ENCODE measurements at regions not wholly inside any gene's neighbourhood (a gene's known extent, or its start where the extent isn't known, plus 50 kb on each side); places are given as distances from the start of the nearest gene placed in this dataset.

- H3K79me2 ChIP-seq (ENCODE audit: insufficient read depth, low read length), result no peaks in the 10 kb centered on the region
- no peaks in the 10 kb centered on the region for H3K9me3 ChIP-seq (ENCODE audit: insufficient read depth, low read depth, low read length)
- H4K20me1 ChIP-seq (ENCODE audit: insufficient read depth, low read length, poor library complexity, severe bottlenecking), result no peaks in the 10 kb centered on the region
- H3K36me3 ChIP-seq (ENCODE audit: insufficient read depth, low read length), result no peaks in the 10 kb centered on the region
- no peak overlapping the region for H3K4me2 ChIP-seq (ENCODE audit: low read depth, low read length, poor library complexity, severe bottlenecking)
- no peak overlapping the region for H3K9ac ChIP-seq (ENCODE audit: low read depth, low read length, poor library complexity, severe bottlenecking)
- H3K4me1 ChIP-seq (ENCODE audit: insufficient read depth, low read length, poor library complexity, severe bottlenecking), result peaks cover 15% of the 10 kb centered on the region
- no peaks in the 10 kb centered on the region for H3F3A ChIP-seq (ENCODE audit: low read depth)
- no peaks in the 10 kb centered on the region for H3K9me2 ChIP-seq (replicated peaks; ENCODE audit: low read depth, low read length)
- H2AFZ ChIP-seq (ENCODE audit: low read length), result no peak overlapping the region
- TF ChIP-seq, protein P1, sequence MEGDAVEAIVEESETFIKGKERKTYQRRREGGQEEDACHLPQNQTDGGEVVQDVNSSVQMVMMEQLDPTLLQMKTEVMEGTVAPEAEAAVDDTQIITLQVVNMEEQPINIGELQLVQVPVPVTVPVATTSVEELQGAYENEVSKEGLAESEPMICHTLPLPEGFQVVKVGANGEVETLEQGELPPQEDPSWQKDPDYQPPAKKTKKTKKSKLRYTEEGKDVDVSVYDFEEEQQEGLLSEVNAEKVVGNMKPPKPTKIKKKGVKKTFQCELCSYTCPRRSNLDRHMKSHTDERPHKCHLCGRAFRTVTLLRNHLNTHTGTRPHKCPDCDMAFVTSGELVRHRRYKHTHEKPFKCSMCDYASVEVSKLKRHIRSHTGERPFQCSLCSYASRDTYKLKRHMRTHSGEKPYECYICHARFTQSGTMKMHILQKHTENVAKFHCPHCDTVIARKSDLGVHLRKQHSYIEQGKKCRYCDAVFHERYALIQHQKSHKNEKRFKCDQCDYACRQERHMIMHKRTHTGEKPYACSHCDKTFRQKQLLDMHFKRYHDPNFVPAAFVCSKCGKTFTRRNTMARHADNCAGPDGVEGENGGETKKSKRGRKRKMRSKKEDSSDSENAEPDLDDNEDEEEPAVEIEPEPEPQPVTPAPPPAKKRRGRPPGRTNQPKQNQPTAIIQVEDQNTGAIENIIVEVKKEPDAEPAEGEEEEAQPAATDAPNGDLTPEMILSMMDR (conservative IDR thresholded peaks at IDR 0.05; ENCODE audit: low read length), result no peak
- no peak for TF ChIP-seq EZH2phosphoT487 (IDR thresholded peaks at IDR 0.05; ENCODE audit: borderline replicate concordance)
- no peak overlapping the region for H3K4me3 ChIP-seq (ENCODE audit: low read length, poor library complexity, severe bottlenecking)
- no peaks in the 10 kb centered on the region for H3K27me3 ChIP-seq (ENCODE audit: insufficient read depth, low read length, poor library complexity, severe bottlenecking)
Observed at GRCh38 chr2:105522645-105523044, 123.8 kb upstream of the FHL2 start.

DNA sequence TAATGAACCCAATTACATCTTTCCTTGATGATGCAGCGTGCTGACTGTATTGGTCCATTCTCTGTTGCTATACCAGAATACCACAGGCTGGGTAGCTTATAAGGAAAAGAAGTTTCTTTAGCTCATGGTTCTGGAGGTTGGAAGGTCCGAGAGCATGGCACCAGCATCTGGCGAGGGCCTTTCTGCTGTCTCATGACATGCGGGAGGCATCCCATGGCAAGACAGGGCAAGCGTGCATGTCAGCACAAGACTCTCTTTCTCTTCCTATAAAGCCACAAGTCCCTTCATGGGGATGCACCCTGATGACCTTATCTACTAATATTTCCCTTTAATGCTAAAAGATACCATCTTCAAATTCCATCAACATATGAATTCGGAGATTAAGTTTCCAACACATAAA is 122.8 kb upstream of the FHL2 start:
- TF ChIP-seq, protein P1 (conservative IDR thresholded peaks at IDR 0.05; ENCODE audit: low read length), result no peak
- no peak for TF ChIP-seq EZH2phosphoT487 (IDR thresholded peaks at IDR 0.05; ENCODE audit: borderline replicate concordance)
- Histone ChIP-seq H2AFZ (ENCODE audit: low read length) (no peak overlapping the region), H3K9me2 (replicated peaks; ENCODE audit: low read depth, low read length) (no peaks in the 10 kb centered on the region)

DNA sequence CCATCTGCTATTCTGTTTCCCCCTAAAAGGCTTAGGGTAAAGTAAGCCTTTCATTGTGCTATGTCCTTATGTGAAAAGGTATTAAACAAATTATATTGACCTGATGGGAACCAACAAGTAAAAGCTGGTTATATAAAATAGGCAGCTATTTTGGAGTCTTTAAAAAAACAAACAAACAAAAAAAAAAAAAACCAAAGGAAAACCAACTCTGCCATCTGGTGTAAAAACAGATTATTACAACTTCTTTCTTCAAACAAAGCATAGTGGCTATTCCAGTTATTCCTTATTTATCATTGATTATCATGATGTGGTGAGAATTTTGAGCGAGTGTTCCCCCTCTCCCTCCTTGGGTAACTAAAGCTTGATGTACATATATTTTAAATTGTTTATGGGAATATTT is 122.3 kb upstream of the FHL2 start:
- H4K20me1 ChIP-seq (ENCODE audit: insufficient read depth, low read length, poor library complexity, severe bottlenecking), result no peaks in the 10 kb centered on the region
- no peaks in the 10 kb centered on the region for H3K9me2 ChIP-seq (replicated peaks; ENCODE audit: low read depth, low read length)
- H3K36me3 ChIP-seq (ENCODE audit: insufficient read depth, low read length), result no peaks in the 10 kb centered on the region
- no peaks in the 10 kb centered on the region for H3K79me2 ChIP-seq (ENCODE audit: insufficient read depth, low read length)
- no peak overlapping the region for H3K4me3 ChIP-seq (ENCODE audit: low read length, poor library complexity, severe bottlenecking)
- no peaks in the 10 kb centered on the region for H3K9me3 ChIP-seq (ENCODE audit: insufficient read depth, low read depth, low read length)
- H3K27me3 ChIP-seq (ENCODE audit: insufficient read depth, low read length, poor library complexity, severe bottlenecking), result no peaks in the 10 kb centered on the region
- H2AFZ ChIP-seq (ENCODE audit: low read length), result no peak overlapping the region
- H3K4me1 ChIP-seq (ENCODE audit: insufficient read depth, low read length, poor library complexity, severe bottlenecking), result peaks cover 28% of the 10 kb centered on the region
- H3K4me2 ChIP-seq (ENCODE audit: low read depth, low read length, poor library complexity, severe bottlenecking), result no peak overlapping the region
- no peaks in the 10 kb centered on the region for H3F3A ChIP-seq (ENCODE audit: low read depth)
- no peak overlapping the region for H3K9ac ChIP-seq (ENCODE audit: low read depth, low read length, poor library complexity, severe bottlenecking)
- no peak for TF ChIP-seq EZH2phosphoT487 (IDR thresholded peaks at IDR 0.05; ENCODE audit: borderline replicate concordance)
- TF ChIP-seq, protein P1 (conservative IDR thresholded peaks at IDR 0.05; ENCODE audit: low read length), result peak; percentile 85

More for the DNA sequence above, 122.8 kb upstream of the FHL2 start:
- H3K4me3 ChIP-seq (ENCODE audit: low read length, poor library complexity, severe bottlenecking), result no peak overlapping the region
- H4K20me1 ChIP-seq (ENCODE audit: insufficient read depth, low read length, poor library complexity, severe bottlenecking), result no peaks in the 10 kb centered on the region
- no peaks in the 10 kb centered on the region for H3K9me3 ChIP-seq (ENCODE audit: insufficient read depth, low read depth, low read length)
- peaks cover 24% of the 10 kb centered on the region for H3K4me1 ChIP-seq (ENCODE audit: insufficient read depth, low read length, poor library complexity, severe bottlenecking)
- no peaks in the 10 kb centered on the region for H3K27me3 ChIP-seq (ENCODE audit: insufficient read depth, low read length, poor library complexity, severe bottlenecking)
- no peak overlapping the region for H3K9ac ChIP-seq (ENCODE audit: low read depth, low read length, poor library complexity, severe bottlenecking)
- no peaks in the 10 kb centered on the region for H3K79me2 ChIP-seq (ENCODE audit: insufficient read depth, low read length)
- no peaks in the 10 kb centered on the region for H3K36me3 ChIP-seq (ENCODE audit: insufficient read depth, low read length)
- no peak overlapping the region for H3K4me2 ChIP-seq (ENCODE audit: low read depth, low read length, poor library complexity, severe bottlenecking)
- H3F3A ChIP-seq (ENCODE audit: low read depth), result no peaks in the 10 kb centered on the region
